ENCODE measurements at regions not wholly inside any gene's neighbourhood (a gene's known extent, or its start where the extent isn't known, plus 50 kb on each side); places are given as distances from the start of the nearest gene placed in this dataset.

DNA sequence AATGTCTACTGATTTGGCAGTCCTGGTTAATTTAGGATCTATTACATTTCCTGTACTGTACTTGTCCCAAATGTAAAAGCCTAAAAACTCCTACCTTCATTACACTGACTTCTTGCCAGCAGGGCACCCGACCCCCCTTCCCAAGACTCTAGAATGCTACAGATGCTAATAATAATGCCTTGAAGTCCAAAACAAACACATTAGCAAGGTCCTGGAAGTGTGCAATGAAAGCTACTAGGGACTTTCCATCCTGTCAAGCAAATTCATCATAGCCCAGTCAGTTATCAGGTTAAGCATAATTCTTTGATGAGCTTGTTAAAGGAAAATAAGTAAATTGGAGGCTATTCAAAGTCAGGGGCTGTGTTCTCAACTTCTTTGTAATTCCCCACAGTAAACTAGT is 115.3 kb upstream of the RBBP8 start:
- TF ChIP-seq, protein P1, sequence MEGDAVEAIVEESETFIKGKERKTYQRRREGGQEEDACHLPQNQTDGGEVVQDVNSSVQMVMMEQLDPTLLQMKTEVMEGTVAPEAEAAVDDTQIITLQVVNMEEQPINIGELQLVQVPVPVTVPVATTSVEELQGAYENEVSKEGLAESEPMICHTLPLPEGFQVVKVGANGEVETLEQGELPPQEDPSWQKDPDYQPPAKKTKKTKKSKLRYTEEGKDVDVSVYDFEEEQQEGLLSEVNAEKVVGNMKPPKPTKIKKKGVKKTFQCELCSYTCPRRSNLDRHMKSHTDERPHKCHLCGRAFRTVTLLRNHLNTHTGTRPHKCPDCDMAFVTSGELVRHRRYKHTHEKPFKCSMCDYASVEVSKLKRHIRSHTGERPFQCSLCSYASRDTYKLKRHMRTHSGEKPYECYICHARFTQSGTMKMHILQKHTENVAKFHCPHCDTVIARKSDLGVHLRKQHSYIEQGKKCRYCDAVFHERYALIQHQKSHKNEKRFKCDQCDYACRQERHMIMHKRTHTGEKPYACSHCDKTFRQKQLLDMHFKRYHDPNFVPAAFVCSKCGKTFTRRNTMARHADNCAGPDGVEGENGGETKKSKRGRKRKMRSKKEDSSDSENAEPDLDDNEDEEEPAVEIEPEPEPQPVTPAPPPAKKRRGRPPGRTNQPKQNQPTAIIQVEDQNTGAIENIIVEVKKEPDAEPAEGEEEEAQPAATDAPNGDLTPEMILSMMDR (IDR thresholded peaks at IDR 0.05), result no peak
- TF ChIP-seq POLR2A (IDR thresholded peaks at IDR 0.05), result no peak

Data from esophagus squamous epithelium (tissue), 4 donors.